G401.6 (cell line): ENCODE measurements at regions not wholly inside any gene's neighbourhood (a gene's known extent, or its start where the extent isn't known, plus 50 kb on each side); places are given as distances from the start of the nearest gene placed in this dataset.

Experiments used
- FAIRE-seq: peaks from 2 replicates; lab custom pipeline; 2012; peaks lifted over from hg19 to GRCh38; lab: Jason Lieb, UNC

GRCh38 chr2:217407362-217407761, 547.5 kb upstream of the TNP1 start:
- no peak for FAIRE-seq

GRCh38 chr2:217404236-217404760, 544.4 kb upstream of the TNP1 start:
- no peak for FAIRE-seq

- FAIRE-seq = no peak
These were observed 543.0 kb upstream of the TNP1 start for GRCh38 chr2:217402761-217403383.

GRCh38 chr2:217402144-217402543, 542.3 kb upstream of the TNP1 start:
- no peak for FAIRE-seq

- no peak for FAIRE-seq
These were observed 539.4 kb upstream of the TNP1 start for GRCh38 chr2:217399291-217399690.

GRCh38 chr2:217398860-217399259, 539.0 kb upstream of the TNP1 start:
- FAIRE-seq = no peak

GRCh38 chr2:217398101-217398500, 538.2 kb upstream of the TNP1 start:
- FAIRE-seq = no peak

- FAIRE-seq = no peak
These were observed 536.7 kb upstream of the TNP1 start for GRCh38 chr2:217396586-217396985.

GRCh38 chr2:217396165-217396564, 536.3 kb upstream of the TNP1 start:
- FAIRE-seq = no peak

GRCh38 chr2:217394510-217395351, 534.9 kb upstream of the TNP1 start:
- FAIRE-seq = no peak

- no peak for FAIRE-seq
These were observed 533.7 kb upstream of the TNP1 start for GRCh38 chr2:217393585-217394032.

- no peak for FAIRE-seq
These were observed 533.2 kb upstream of the TNP1 start for GRCh38 chr2:217392930-217393584.

- no peak for FAIRE-seq
These were observed 528.0 kb upstream of the TNP1 start for GRCh38 chr2:217387776-217388387.

- no peak for FAIRE-seq
These were observed 526.2 kb upstream of the TNP1 start for GRCh38 chr2:217386041-217386440.

- FAIRE-seq = no peak
These were observed 523.8 kb upstream of the TNP1 start for GRCh38 chr2:217383620-217384019.

- FAIRE-seq = no peak
These were observed 522.9 kb upstream of the TNP1 start for GRCh38 chr2:217382794-217383193.

- FAIRE-seq = no peak
These were observed 519.9 kb upstream of the TNP1 start for GRCh38 chr2:217379807-217380206.

- FAIRE-seq = no peak
These were observed 512.9 kb upstream of the TNP1 start for GRCh38 chr2:217372794-217373193.

- no peak for FAIRE-seq
These were observed 511.9 kb upstream of the TNP1 start for GRCh38 chr2:217371781-217372213.

- no peak for FAIRE-seq
These were observed 510.5 kb upstream of the TNP1 start for GRCh38 chr2:217370391-217370790.

- no peak for FAIRE-seq
These were observed 507.6 kb upstream of the TNP1 start for GRCh38 chr2:217367464-217367863.

GRCh38 chr2:217366966-217367365, 507.1 kb upstream of the TNP1 start:
- FAIRE-seq = no peak
